ENCODE measurements at regions not wholly inside any gene's neighbourhood (a gene's known extent, or its start where the extent isn't known, plus 50 kb on each side); places are given as distances from the start of the nearest gene placed in this dataset.

DNA sequence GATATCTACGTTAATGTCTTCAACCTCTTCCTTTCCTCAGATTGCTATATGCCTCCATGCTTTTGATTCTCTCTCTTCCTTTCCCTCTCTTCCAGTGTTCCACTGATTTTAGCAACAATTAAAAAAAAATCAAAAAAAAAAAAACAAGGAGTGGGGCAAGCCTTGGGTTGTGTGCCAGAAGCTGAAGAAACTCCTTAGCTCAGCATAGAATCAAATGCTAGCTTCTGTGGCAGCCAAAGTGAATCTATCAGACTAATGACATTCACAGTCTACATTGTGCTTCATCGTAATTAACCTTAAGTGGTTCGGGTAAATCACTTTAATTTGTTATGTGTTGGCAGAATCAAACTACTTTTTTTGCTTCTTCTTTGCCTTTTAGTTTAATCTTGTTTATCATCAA, 237.3 kb downstream of the TMEM167A start (continued):
- TF ChIP-seq, protein P1, sequence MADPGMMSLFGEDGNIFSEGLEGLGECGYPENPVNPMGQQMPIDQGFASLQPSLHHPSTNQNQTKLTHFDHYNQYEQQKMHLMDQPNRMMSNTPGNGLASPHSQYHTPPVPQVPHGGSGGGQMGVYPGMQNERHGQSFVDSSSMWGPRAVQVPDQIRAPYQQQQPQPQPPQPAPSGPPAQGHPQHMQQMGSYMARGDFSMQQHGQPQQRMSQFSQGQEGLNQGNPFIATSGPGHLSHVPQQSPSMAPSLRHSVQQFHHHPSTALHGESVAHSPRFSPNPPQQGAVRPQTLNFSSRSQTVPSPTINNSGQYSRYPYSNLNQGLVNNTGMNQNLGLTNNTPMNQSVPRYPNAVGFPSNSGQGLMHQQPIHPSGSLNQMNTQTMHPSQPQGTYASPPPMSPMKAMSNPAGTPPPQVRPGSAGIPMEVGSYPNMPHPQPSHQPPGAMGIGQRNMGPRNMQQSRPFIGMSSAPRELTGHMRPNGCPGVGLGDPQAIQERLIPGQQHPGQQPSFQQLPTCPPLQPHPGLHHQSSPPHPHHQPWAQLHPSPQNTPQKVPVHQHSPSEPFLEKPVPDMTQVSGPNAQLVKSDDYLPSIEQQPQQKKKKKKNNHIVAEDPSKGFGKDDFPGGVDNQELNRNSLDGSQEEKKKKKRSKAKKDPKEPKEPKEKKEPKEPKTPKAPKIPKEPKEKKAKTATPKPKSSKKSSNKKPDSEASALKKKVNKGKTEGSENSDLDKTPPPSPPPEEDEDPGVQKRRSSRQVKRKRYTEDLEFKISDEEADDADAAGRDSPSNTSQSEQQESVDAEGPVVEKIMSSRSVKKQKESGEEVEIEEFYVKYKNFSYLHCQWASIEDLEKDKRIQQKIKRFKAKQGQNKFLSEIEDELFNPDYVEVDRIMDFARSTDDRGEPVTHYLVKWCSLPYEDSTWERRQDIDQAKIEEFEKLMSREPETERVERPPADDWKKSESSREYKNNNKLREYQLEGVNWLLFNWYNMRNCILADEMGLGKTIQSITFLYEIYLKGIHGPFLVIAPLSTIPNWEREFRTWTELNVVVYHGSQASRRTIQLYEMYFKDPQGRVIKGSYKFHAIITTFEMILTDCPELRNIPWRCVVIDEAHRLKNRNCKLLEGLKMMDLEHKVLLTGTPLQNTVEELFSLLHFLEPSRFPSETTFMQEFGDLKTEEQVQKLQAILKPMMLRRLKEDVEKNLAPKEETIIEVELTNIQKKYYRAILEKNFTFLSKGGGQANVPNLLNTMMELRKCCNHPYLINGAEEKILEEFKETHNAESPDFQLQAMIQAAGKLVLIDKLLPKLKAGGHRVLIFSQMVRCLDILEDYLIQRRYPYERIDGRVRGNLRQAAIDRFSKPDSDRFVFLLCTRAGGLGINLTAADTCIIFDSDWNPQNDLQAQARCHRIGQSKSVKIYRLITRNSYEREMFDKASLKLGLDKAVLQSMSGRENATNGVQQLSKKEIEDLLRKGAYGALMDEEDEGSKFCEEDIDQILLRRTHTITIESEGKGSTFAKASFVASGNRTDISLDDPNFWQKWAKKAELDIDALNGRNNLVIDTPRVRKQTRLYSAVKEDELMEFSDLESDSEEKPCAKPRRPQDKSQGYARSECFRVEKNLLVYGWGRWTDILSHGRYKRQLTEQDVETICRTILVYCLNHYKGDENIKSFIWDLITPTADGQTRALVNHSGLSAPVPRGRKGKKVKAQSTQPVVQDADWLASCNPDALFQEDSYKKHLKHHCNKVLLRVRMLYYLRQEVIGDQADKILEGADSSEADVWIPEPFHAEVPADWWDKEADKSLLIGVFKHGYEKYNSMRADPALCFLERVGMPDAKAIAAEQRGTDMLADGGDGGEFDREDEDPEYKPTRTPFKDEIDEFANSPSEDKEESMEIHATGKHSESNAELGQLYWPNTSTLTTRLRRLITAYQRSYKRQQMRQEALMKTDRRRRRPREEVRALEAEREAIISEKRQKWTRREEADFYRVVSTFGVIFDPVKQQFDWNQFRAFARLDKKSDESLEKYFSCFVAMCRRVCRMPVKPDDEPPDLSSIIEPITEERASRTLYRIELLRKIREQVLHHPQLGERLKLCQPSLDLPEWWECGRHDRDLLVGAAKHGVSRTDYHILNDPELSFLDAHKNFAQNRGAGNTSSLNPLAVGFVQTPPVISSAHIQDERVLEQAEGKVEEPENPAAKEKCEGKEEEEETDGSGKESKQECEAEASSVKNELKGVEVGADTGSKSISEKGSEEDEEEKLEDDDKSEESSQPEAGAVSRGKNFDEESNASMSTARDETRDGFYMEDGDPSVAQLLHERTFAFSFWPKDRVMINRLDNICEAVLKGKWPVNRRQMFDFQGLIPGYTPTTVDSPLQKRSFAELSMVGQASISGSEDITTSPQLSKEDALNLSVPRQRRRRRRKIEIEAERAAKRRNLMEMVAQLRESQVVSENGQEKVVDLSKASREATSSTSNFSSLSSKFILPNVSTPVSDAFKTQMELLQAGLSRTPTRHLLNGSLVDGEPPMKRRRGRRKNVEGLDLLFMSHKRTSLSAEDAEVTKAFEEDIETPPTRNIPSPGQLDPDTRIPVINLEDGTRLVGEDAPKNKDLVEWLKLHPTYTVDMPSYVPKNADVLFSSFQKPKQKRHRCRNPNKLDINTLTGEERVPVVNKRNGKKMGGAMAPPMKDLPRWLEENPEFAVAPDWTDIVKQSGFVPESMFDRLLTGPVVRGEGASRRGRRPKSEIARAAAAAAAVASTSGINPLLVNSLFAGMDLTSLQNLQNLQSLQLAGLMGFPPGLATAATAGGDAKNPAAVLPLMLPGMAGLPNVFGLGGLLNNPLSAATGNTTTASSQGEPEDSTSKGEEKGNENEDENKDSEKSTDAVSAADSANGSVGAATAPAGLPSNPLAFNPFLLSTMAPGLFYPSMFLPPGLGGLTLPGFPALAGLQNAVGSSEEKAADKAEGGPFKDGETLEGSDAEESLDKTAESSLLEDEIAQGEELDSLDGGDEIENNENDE (IDR thresholded peaks at IDR 0.05; ENCODE audit: insufficient replicate concordance, low read length) = no peak
- TF ChIP-seq BACH1 (IDR thresholded peaks at IDR 0.05; ENCODE audit: low read length) (no peak), CBX8 (IDR thresholded peaks at IDR 0.05; ENCODE audit: borderline replicate concordance, low read depth, low read length) (no peak), HDAC2 (IDR thresholded peaks at IDR 0.05; ENCODE audit: borderline replicate concordance in 1 of 2, low read depth in 2 of 2, low read length in 2 of 2) (no peak), YY1 (IDR thresholded peaks at IDR 0.05; ENCODE audit: low read depth, low read length) (no peak), ATF3 (IDR thresholded peaks at IDR 0.05; ENCODE audit: insufficient read depth, low read depth, low read length) (no peak), RAD21 (IDR thresholded peaks at IDR 0.05 in 1 of 2, conservative IDR thresholded peaks at IDR 0.05 in 1 of 2; ENCODE audit: low read depth in 2 of 2, low read length in 2 of 2) (no peak)
- TF ChIP-seq, protein P2, sequence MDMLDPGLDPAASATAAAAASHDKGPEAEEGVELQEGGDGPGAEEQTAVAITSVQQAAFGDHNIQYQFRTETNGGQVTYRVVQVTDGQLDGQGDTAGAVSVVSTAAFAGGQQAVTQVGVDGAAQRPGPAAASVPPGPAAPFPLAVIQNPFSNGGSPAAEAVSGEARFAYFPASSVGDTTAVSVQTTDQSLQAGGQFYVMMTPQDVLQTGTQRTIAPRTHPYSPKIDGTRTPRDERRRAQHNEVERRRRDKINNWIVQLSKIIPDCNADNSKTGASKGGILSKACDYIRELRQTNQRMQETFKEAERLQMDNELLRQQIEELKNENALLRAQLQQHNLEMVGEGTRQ (IDR thresholded peaks at IDR 0.05; ENCODE audit: low read length) = no peak

All from H1 (cell line).